MCF 10A (cell line): ENCODE measurements at regions not wholly inside any gene's neighbourhood (a gene's known extent, or its start where the extent isn't known, plus 50 kb on each side); places are given as distances from the start of the nearest gene placed in this dataset.

Experiments
- BruUV-seq: library from RNA; stranded (reverse); fragments of 400-500 nt; replicated peaks from 2 replicates; lab custom pipeline; 2021; lab: Mats Ljungman, UMichigan
- CTCF ChIA-PET: fragments of 300-600 bp; sonication (Branson Sonifier 250); formaldehyde crosslinking; extraction: SDS; loops from one replicate; lab custom pipeline; 2021; ENCODE audit warnings: antibody characterized with exemption, inconsistent platforms; lab: Yijun Ruan, JAX
- POLR2A ChIA-PET: fragments of 300-600, 350-650 bp; sonication (Branson Sonifier 250); formaldehyde crosslinking; extraction: SDS; loops from one replicate; lab custom pipeline; 2020; ENCODE audit warnings: antibody characterized with exemption, inconsistent platforms; lab: Yijun Ruan, JAX
- DNase-seq: peaks from one replicate; pipeline ENCODE4 v3.0.0-alpha.2; 2018; ENCODE audit not compliant: unreplicated experiment
- H3K27ac Mint-ChIP-seq: one replicate; pipeline ENCODE4 v1.8.0; 2022; ENCODE audit warnings: mild to moderate bottlenecking, low read depth, mixed read lengths; ENCODE audit not compliant: unreplicated experiment
- H3K27me3 Mint-ChIP-seq: one replicate; pipeline ENCODE4 v1.8.0; 2022; ENCODE audit warnings: mixed read lengths; ENCODE audit not compliant: insufficient read depth, unreplicated experiment
- H3K36me3 Mint-ChIP-seq: one replicate; pipeline ENCODE4 v1.8.0; 2022; ENCODE audit warnings: mild to moderate bottlenecking, moderate library complexity, mixed read lengths; ENCODE audit not compliant: insufficient read depth, unreplicated experiment
- H3K4me1 Mint-ChIP-seq: one replicate; pipeline ENCODE4 v1.8.0; 2022; ENCODE audit warnings: mixed read lengths; ENCODE audit not compliant: insufficient read depth, unreplicated experiment
- H3K4me3 Mint-ChIP-seq: one replicate; pipeline ENCODE4 v1.8.0; 2022; ENCODE audit warnings: mild to moderate bottlenecking, moderate library complexity, mixed read lengths; ENCODE audit not compliant: unreplicated experiment
- H3K9me3 Mint-ChIP-seq: one replicate; pipeline ENCODE4 v1.8.0; 2022; ENCODE audit warnings: mixed read lengths; ENCODE audit not compliant: unreplicated experiment
- CTCF ChIP-seq: fragments of 200-600 bp; IDR thresholded peaks from one replicate; pipeline ENCODE4 v1.8.0; 2022; ENCODE audit warnings: antibody characterized with exemption, mild to moderate bottlenecking; ENCODE audit not compliant: unreplicated experiment
- intact Hi-C: fragments of 100-400 bp; cut with micrococcal nuclease; formaldehyde crosslinking; loops from 2 replicates; pipeline ENCODE4 v1.14.1; 2022

GRCh38 chr15:81478354-81478753, 104.3 kb upstream of the TMC3 start:
- no peaks in the 10 kb centered on the region for H3K9me3 Mint-ChIP-seq
- TF ChIP-seq CTCF = no peak
- ChIA-PET POLR2A (no interaction called here), CTCF (interaction anchor here (1.5 to 3.1 kb wide), 3 partner anchors 69 to 630 kb away, joined by 4 to 12 read pairs (median 5); no protein-coding TSS in a partner anchor)
- H3K4me3 Mint-ChIP-seq = no peak overlapping the region
- no peak overlapping the region for H3K27ac Mint-ChIP-seq
- no peaks in the 10 kb centered on the region for H3K36me3 Mint-ChIP-seq
- DNase-seq = no peak
- intact Hi-C loops = no loop called here
- H3K4me1 Mint-ChIP-seq = no peaks in the 10 kb centered on the region
- H3K27me3 Mint-ChIP-seq = no peaks in the 10 kb centered on the region
- BruUV-seq = no TSS peak

GRCh38 chr15:81475926-81476325, 101.9 kb upstream of the TMC3 start:
- no peak for DNase-seq
- Mint-ChIP-seq H3K4me1 (no peaks in the 10 kb centered on the region), H3K27me3 (no peaks in the 10 kb centered on the region), H3K36me3 (no peaks in the 10 kb centered on the region), H3K9me3 (no peaks in the 10 kb centered on the region), H3K4me3 (no peak overlapping the region), H3K27ac (no peak overlapping the region)
- POLR2A ChIA-PET = no interaction called here
- intact Hi-C loops = no loop called here
- BruUV-seq = no TSS peak
- no peak for TF ChIP-seq CTCF
- CTCF ChIA-PET = no interaction called here

GRCh38 chr15:81475471-81475870, 101.5 kb upstream of the TMC3 start:
- POLR2A ChIA-PET = no interaction called here
- no TSS peak for BruUV-seq
- no peak overlapping the region for H3K27ac Mint-ChIP-seq
- H3K4me1 Mint-ChIP-seq = no peaks in the 10 kb centered on the region
- CTCF ChIA-PET = interaction anchor here (1.5 kb wide), 1 partner anchor 65 kb away, joined by 8 read pairs; no protein-coding TSS in a partner anchor
- H3K27me3 Mint-ChIP-seq = no peaks in the 10 kb centered on the region
- H3K36me3 Mint-ChIP-seq = no peaks in the 10 kb centered on the region
- H3K4me3 Mint-ChIP-seq = no peak overlapping the region
- no peaks in the 10 kb centered on the region for H3K9me3 Mint-ChIP-seq
- intact Hi-C loops = no loop called here
- DNase-seq = no peak
- TF ChIP-seq CTCF = no peak

- CTCF ChIA-PET = interaction anchor here (0.7 to 1.5 kb wide), 2 partner anchors 64 to 465 kb away, joined by 3 to 5 read pairs; no protein-coding TSS in a partner anchor
These were observed 99.9 kb upstream of the TMC3 start for GRCh38 chr15:81473946-81474345.

More at GRCh38 chr15:81473946-81474345, 99.9 kb upstream of the TMC3 start:
- no peaks in the 10 kb centered on the region for H3K9me3 Mint-ChIP-seq
- DNase-seq = no peak
- H3K36me3 Mint-ChIP-seq = no peaks in the 10 kb centered on the region
- H3K4me1 Mint-ChIP-seq = no peaks in the 10 kb centered on the region
- no TSS peak for BruUV-seq
- intact Hi-C loops = no loop called here
- no peaks in the 10 kb centered on the region for H3K27me3 Mint-ChIP-seq
- no peak overlapping the region for H3K4me3 Mint-ChIP-seq
- H3K27ac Mint-ChIP-seq = no peak overlapping the region
- TF ChIP-seq CTCF = no peak
- POLR2A ChIA-PET = interaction anchor here (1.0 kb wide), 1 partner anchor 721 kb away, joined by 3 read pairs; no protein-coding TSS in a partner anchor
